ENCODE measurements at regions not wholly inside any gene's neighbourhood (a gene's known extent, or its start where the extent isn't known, plus 50 kb on each side); places are given as distances from the start of the nearest gene placed in this dataset.

- TF ChIP-seq POLR2A (IDR thresholded peaks at IDR 0.05) (no peak), CTCF (IDR thresholded peaks at IDR 0.05) (no peak)
Observed at GRCh38 chr12:126772171-126772864, 1494.7 kb upstream of the TMEM132C start.
